HG03103 (cell line): ENCODE measurements at regions not wholly inside any gene's neighbourhood (a gene's known extent, or its start where the extent isn't known, plus 50 kb on each side); places are given as distances from the start of the nearest gene placed in this dataset.

ENCODE experiments used
- ATAC-seq: cut with Tn5 transposase; IDR thresholded peaks from one replicate; pipeline ENCODE4 v1.9.1; 2021; ENCODE audit warnings: low read depth; ENCODE audit not compliant: unreplicated experiment

- no peak for ATAC-seq
Measured at GRCh38 chr2:9769171-9770005, 73.9 kb upstream of the TAF1B start.

- ATAC-seq, result no peak
Measured at GRCh38 chr2:9770006-9770307, 73.3 kb upstream of the TAF1B start.

- ATAC-seq, result no peak
Measured at GRCh38 chr2:9770308-9771100, 72.8 kb upstream of the TAF1B start.

- ATAC-seq, result no peak
Measured at GRCh38 chr2:9771101-9771449, 72.2 kb upstream of the TAF1B start.

- ATAC-seq, result no peak
Measured at GRCh38 chr2:9771481-9772017, 71.7 kb upstream of the TAF1B start.

GRCh38 chr2:9772035-9772998 is 71.0 kb upstream of the TAF1B start:
- no peak for ATAC-seq

GRCh38 chr2:9772999-9773902 is 70.0 kb upstream of the TAF1B start:
- no peak for ATAC-seq

- ATAC-seq, result no peak
Measured at GRCh38 chr2:9773903-9774239, 69.4 kb upstream of the TAF1B start.

- no peak for ATAC-seq
Measured at GRCh38 chr2:9774266-9774665, 69.0 kb upstream of the TAF1B start.

GRCh38 chr2:9775351-9775750 is 67.9 kb upstream of the TAF1B start:
- ATAC-seq, result no peak

- no peak for ATAC-seq
Measured at GRCh38 chr2:9775999-9776712, 67.1 kb upstream of the TAF1B start.

GRCh38 chr2:9777081-9777480 is 66.2 kb upstream of the TAF1B start:
- no peak for ATAC-seq

- ATAC-seq, result no peak
Measured at GRCh38 chr2:9778012-9778411, 65.3 kb upstream of the TAF1B start.

GRCh38 chr2:9778471-9779316 is 64.6 kb upstream of the TAF1B start:
- no peak for ATAC-seq

- no peak for ATAC-seq
Measured at GRCh38 chr2:9779596-9780264, 63.5 kb upstream of the TAF1B start.

- no peak for ATAC-seq
Measured at GRCh38 chr2:9780368-9781130, 62.7 kb upstream of the TAF1B start.

GRCh38 chr2:9781252-9781651 is 62.0 kb upstream of the TAF1B start:
- no peak for ATAC-seq
